B cell (primary cell): ENCODE measurements at regions not wholly inside any gene's neighbourhood (a gene's known extent, or its start where the extent isn't known, plus 50 kb on each side); places are given as distances from the start of the nearest gene placed in this dataset.

Experiments used
- ATAC-seq: fragments of 200-7000 bp; cut with Tn5 transposase; one replicate; pipeline ENCODE4 v1.10.0; 2021; ENCODE audit warnings: low read depth, mild to moderate bottlenecking, moderate number of reproducible peaks, moderate library complexity
- CTCF ChIA-PET: fragments of 350-600 bp; sonication (Branson Sonifier 250); formaldehyde crosslinking; loops from one replicate; lab custom pipeline; 2021; ENCODE audit warnings: antibody characterized with exemption, inconsistent platforms; lab: Charles Lee
- POLR2A ChIA-PET: fragments of 350-600 bp; sonication (Branson Sonifier 250); formaldehyde crosslinking; loops from one replicate; lab custom pipeline; 2021; ENCODE audit warnings: antibody characterized with exemption; lab: Charles Lee
- DNase-seq: peaks from one replicate; pipeline ENCODE4 v3.0.0; 2013
- H2AFZ ChIP-seq: 2 replicates; pipeline ENCODE4 v1.6.1; 2012; ENCODE audit warnings: mild to moderate bottlenecking, low read depth, low read length; ENCODE audit not compliant: insufficient read depth, poor library complexity, severe bottlenecking
- H3K27ac ChIP-seq, 2 donors: 1 replicate in 1 of 2; 2 replicates in 1 of 2; pipeline ENCODE4 v1.5.1; 2012 to 2013; ENCODE audit warnings: low read length in 2 of 2, mild to moderate bottlenecking in 2 of 2, moderate library complexity in 1 of 2
- H3K27me3 ChIP-seq, 4 experiments: fragments of 200-600 bp in 1 of 4; sonication (generic) in 1 of 4; replicated peaks in 1 of 4; 1 replicate in 2 of 4; 2 replicates in 2 of 4; pipeline versions ENCODE4 v1.6.1 to v1.7.0; 2013 to 2016; ENCODE audit warnings: low read length in 3 of 4, mild to moderate bottlenecking in 2 of 4, mixed read lengths in 1 of 4, moderate library complexity in 1 of 4; ENCODE audit not compliant: insufficient read depth in 4 of 4, control insufficient read depth in 3 of 4; ENCODE audit errors: control extremely low read depth in 1 of 4
- H3K36me3 ChIP-seq, 2 experiments: replicated peaks in 1 of 2; 1 replicate in 1 of 2; 2 replicates in 1 of 2; pipeline versions ENCODE4 v1.6.1 to v1.7.1; 2013; ENCODE audit warnings: low read length in 1 of 2; ENCODE audit not compliant: insufficient read depth in 2 of 2, control insufficient read depth in 1 of 2; ENCODE audit errors: control extremely low read depth in 1 of 2, extremely low read depth in 1 of 2
- H3K4me1 ChIP-seq, 2 donors: fragments of 200-600 bp in 1 of 2; sonication (generic) in 1 of 2; 1 replicate in 1 of 2; 2 replicates in 1 of 2; pipeline versions ENCODE4 v1.5.1 to v1.6.1; 2013 to 2017; ENCODE audit warnings: low read length in 2 of 2; ENCODE audit not compliant: control insufficient read depth in 2 of 2, insufficient read depth in 2 of 2
- H3K4me2 ChIP-seq: replicated peaks from 2 replicates; pipeline ENCODE3; 2012; ENCODE audit warnings: mild to moderate bottlenecking, low read depth, low read length; ENCODE audit not compliant: poor library complexity, severe bottlenecking
- H3K4me3 ChIP-seq, 5 experiments: fragments of 200-600 bp in 1 of 5; sonication (generic) in 1 of 5; 1 replicate in 3 of 5; 2 replicates in 2 of 5; pipeline versions ENCODE4 v1.5.1 to v1.7.0; 2011 to 2016; ENCODE audit warnings: low read length in 4 of 5, mild to moderate bottlenecking in 4 of 5, low read depth in 2 of 5, control low read depth in 1 of 5, moderate library complexity in 1 of 5; ENCODE audit not compliant: insufficient read depth in 1 of 5; ENCODE audit errors: control extremely low read depth in 1 of 5, extremely low read depth in 1 of 5
- H3K79me2 ChIP-seq: fragments of 200-600 bp; sonication (generic); one replicate; pipeline ENCODE4 v1.6.0; 2016; ENCODE audit warnings: low read length; ENCODE audit not compliant: control insufficient read depth, insufficient read depth
- H3K9ac ChIP-seq: fragments of 200-600 bp; sonication (generic); 2 replicates; pipeline ENCODE4 v1.6.1; 2017; ENCODE audit warnings: mild to moderate bottlenecking, low read length, moderate library complexity
- H3K9me3 ChIP-seq, 3 donors: one replicate each; pipeline versions ENCODE4 v1.6.1 to v1.7.1; 2013; ENCODE audit warnings: low read length in 2 of 3; ENCODE audit not compliant: control insufficient read depth in 2 of 3, insufficient read depth in 1 of 3; ENCODE audit errors: control extremely low read depth in 1 of 3
- H4K20me1 ChIP-seq: 2 replicates; pipeline ENCODE4 v1.6.0; 2012; ENCODE audit warnings: mild to moderate bottlenecking, low read length; ENCODE audit not compliant: insufficient read depth, control insufficient read depth, poor library complexity, severe bottlenecking
- H3K27ac Mint-ChIP-seq: one replicate; pipeline ENCODE4 v1.8.0; 2021; ENCODE audit warnings: mixed read lengths
- H3K27me3 Mint-ChIP-seq: one replicate; pipeline ENCODE4 v1.8.0; 2021; ENCODE audit warnings: mixed read lengths
- H3K4me1 Mint-ChIP-seq: one replicate; pipeline ENCODE4 v1.8.0; 2021; ENCODE audit warnings: mixed read lengths
- H3K4me3 Mint-ChIP-seq: one replicate; pipeline ENCODE4 v1.8.0; 2021; ENCODE audit warnings: mixed read lengths
- H3K9me3 Mint-ChIP-seq: one replicate; pipeline ENCODE4 v1.8.0; 2022; ENCODE audit warnings: mixed read lengths; ENCODE audit not compliant: insufficient read depth
- EZH2 ChIP-seq: IDR thresholded peaks from 2 replicates; pipeline ENCODE4 v1.6.1; 2012; ENCODE audit warnings: borderline replicate concordance, low read depth, mild to moderate bottlenecking, moderate library complexity, low read length; ENCODE audit not compliant: insufficient read depth, poor library complexity, severe bottlenecking
- WGBS: methylation state at CpG from one replicate; pipeline ENCODE4 v1.1.5; 2013; ENCODE audit warnings: missing lambda C conversion rate; ENCODE audit not compliant: insufficient coverage; 5-methylcytosine and 5-hydroxymethylcytosine counted together
- intact Hi-C: fragments of 100-400 bp; cut with micrococcal nuclease; formaldehyde crosslinking; loops from one replicate; pipeline ENCODE4 v1.10.0; 2022
- TF ChIP-seq, protein P1 (sequence below): fragments of 200-600 bp; IDR thresholded peaks from one replicate; pipeline ENCODE4 v1.8.0; 2022; ENCODE audit warnings: antibody characterized with exemption, mild to moderate bottlenecking

DNA sequence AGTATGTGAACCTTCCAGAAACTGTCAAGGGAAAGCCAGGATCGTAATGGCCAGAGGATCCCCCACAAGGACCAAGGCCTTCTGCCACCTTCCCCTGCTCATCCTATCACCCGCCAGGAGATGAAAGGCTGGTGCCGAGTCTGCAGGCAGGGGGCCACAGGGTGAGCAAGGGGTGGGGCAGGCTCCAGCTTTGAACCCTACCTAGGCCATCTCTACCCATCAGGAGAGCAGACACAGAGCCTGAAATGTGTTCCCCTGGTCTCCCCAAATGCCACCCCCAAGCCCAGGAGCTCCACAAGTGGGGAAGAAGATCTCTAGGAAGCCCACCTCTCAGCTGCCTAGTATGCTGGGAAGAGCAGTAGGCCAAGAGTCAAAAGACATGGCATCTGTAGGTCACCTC lies 95.1 kb downstream of the KCTD15 start:
- Histone ChIP-seq H4K20me1 (no peaks in the 10 kb centered on the region), H3K9ac (no peak overlapping the region), H3K9me3 (peaks cover 0 to 7% (median 0%) of the 10 kb centered on the region in 3 donors), H3K4me2 (no peak overlapping the region), H3K27ac (no peak overlapping the region), H3K4me1 (no peaks in the 10 kb centered on the region), H3K79me2 (no peaks in the 10 kb centered on the region), H3K36me3 (no peaks in the 10 kb centered on the region), H2AFZ (no peak overlapping the region), H3K27me3 (no peaks in the 10 kb centered on the region), H3K4me3 (no peak overlapping the region)
- DNase-seq (no peak), ATAC-seq (no peak)
- intact Hi-C loops = no loop called here
- WGBS = 89% methylated on average over 2 of the region's 3 CpGs
- CTCF ChIA-PET = no interaction called here
- Mint-ChIP-seq H3K4me1 (no peaks in the 10 kb centered on the region), H3K4me3 (no peak overlapping the region), H3K27ac (no peak overlapping the region), H3K27me3 (peaks cover 11% of the 10 kb centered on the region), H3K9me3 (no peaks in the 10 kb centered on the region)
- POLR2A ChIA-PET = no interaction called here
- TF ChIP-seq, protein P1, sequence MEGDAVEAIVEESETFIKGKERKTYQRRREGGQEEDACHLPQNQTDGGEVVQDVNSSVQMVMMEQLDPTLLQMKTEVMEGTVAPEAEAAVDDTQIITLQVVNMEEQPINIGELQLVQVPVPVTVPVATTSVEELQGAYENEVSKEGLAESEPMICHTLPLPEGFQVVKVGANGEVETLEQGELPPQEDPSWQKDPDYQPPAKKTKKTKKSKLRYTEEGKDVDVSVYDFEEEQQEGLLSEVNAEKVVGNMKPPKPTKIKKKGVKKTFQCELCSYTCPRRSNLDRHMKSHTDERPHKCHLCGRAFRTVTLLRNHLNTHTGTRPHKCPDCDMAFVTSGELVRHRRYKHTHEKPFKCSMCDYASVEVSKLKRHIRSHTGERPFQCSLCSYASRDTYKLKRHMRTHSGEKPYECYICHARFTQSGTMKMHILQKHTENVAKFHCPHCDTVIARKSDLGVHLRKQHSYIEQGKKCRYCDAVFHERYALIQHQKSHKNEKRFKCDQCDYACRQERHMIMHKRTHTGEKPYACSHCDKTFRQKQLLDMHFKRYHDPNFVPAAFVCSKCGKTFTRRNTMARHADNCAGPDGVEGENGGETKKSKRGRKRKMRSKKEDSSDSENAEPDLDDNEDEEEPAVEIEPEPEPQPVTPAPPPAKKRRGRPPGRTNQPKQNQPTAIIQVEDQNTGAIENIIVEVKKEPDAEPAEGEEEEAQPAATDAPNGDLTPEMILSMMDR = no peak
- TF ChIP-seq EZH2 = no peak

DNA sequence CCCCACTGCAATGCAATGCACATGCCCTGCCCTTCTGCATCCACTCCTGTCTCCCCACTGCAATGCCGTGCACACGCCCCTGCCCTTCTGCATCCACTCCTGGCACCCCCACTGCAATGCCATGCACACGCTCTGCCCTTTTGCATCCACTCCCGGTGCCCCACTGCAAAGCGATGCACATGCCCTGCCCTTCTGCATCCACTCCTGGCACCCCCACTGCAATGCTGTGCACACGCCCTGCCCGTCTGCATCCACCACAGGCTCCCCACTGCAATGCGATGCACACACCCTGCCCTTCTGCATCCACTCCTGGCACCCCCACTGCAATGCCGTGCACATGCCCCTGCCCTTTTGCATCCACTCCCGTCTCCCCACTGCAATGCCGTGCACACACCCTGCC lies 98.1 kb downstream of the KCTD15 start:
- no peak overlapping the region for H2AFZ ChIP-seq
- H3K4me2 ChIP-seq = no peak overlapping the region
- peaks cover 0 to 12% (median 9%) of the 10 kb centered on the region in 3 donors for H3K9me3 ChIP-seq
- no peaks in the 10 kb centered on the region for H4K20me1 ChIP-seq
- H3K36me3 ChIP-seq = no peaks in the 10 kb centered on the region
- 92% methylated on average over 11 of the region's 11 CpGs for WGBS
- intact Hi-C loops = no loop called here
- H3K9ac ChIP-seq = no peak overlapping the region
- H3K4me3 ChIP-seq = no peak overlapping the region
- no peaks in the 10 kb centered on the region for H3K4me1 Mint-ChIP-seq
- ChIA-PET CTCF (no interaction called here), POLR2A (no interaction called here)
- H3K4me3 Mint-ChIP-seq = no peak overlapping the region
- no peaks in the 10 kb centered on the region for H3K79me2 ChIP-seq
- H3K27ac Mint-ChIP-seq = no peak overlapping the region
- H3K27ac ChIP-seq = no peak overlapping the region
- H3K9me3 Mint-ChIP-seq = peaks cover 7% of the 10 kb centered on the region
- no peaks in the 10 kb centered on the region for H3K4me1 ChIP-seq
- TF ChIP-seq, protein P1 = no peak
- TF ChIP-seq EZH2 = no peak
- ATAC-seq (no peak), DNase-seq (no peak)
- H3K27me3 Mint-ChIP-seq = peaks cover 14% of the 10 kb centered on the region
- H3K27me3 ChIP-seq = no peaks in the 10 kb centered on the region
